Right lobe of liver (tissue), 6 donors: ENCODE measurements at regions not wholly inside any gene's neighbourhood (a gene's known extent, or its start where the extent isn't known, plus 50 kb on each side); places are given as distances from the start of the nearest gene placed in this dataset.
A peak's percentile ranks its signal among the peaks of the same experiment; 100 is the strongest.

Experiments
- ATAC-seq, 4 donors: fragments of 200-7000 bp; cut with Tn5 transposase; one replicate each; pipeline ENCODE4 v1.9.1; 2020; ENCODE audit warnings: mild to moderate bottlenecking in 4 of 4, moderate library complexity in 4 of 4
- DNase-seq, 3 donors: peaks; one replicate each; pipeline ENCODE4 v3.0.0-alpha.2; 2020
- H3K27ac ChIP-seq, 3 donors: fragments of 200-600 bp; one replicate each; pipeline ENCODE4 v1.8.0; 2022
- H3K27me3 ChIP-seq, 2 donors: fragments of 200-600 bp; one replicate each; pipeline ENCODE4 v1.8.0; 2022
- H3K36me3 ChIP-seq, 4 donors: fragments of 200-600 bp; sonication (generic) in 1 of 4; one replicate each; pipeline versions ENCODE4 v1.5.1 to v1.8.0; 2017 to 2022; ENCODE audit warnings: control low read depth in 1 of 4
- H3K4me1 ChIP-seq, 4 donors: fragments of 200-600 bp; sonication (generic) in 1 of 4; one replicate each; pipeline versions ENCODE4 v1.5.1 to v1.8.0; 2017 to 2022; ENCODE audit warnings: control low read depth in 1 of 4
- H3K4me3 ChIP-seq, 3 donors: fragments of 200-600 bp; one replicate each; pipeline ENCODE4 v1.8.0; 2022
- H3K9me3 ChIP-seq, 4 donors: fragments of 200-600 bp; sonication (generic) in 1 of 4; one replicate each; pipeline versions ENCODE4 v1.5.1 to v1.8.0; 2017 to 2022; ENCODE audit warnings: control low read depth in 1 of 4
- CTCF ChIP-seq, 4 donors: fragments of 200-600 bp in 3 of 4; fragments of 450-650 bp in 1 of 4; IDR thresholded peaks; one replicate each; pipeline versions ENCODE4 v1.5.1 to v1.8.0; 2016 to 2022; ENCODE audit warnings: antibody characterized with exemption in 4 of 4, mild to moderate bottlenecking in 2 of 4
- POLR2A ChIP-seq: fragments of 450-650 bp; IDR thresholded peaks from one replicate; pipeline ENCODE4 v1.6.1; 2017; ENCODE audit warnings: antibody characterized with exemption, mild to moderate bottlenecking
- WGBS: methylation state at CpG from one replicate; pipeline ENCODE4 v1.1.6; 2018; ENCODE audit warnings: low coverage, low lambda C conversion rate; ENCODE audit not compliant: insufficient coverage; ENCODE audit errors: missing lambda C conversion rate; 5-methylcytosine and 5-hydroxymethylcytosine counted together
- intact Hi-C, 2 donors: fragments of 100-400 bp; cut with DNase I; formaldehyde crosslinking; loops; one replicate each; pipeline versions ENCODE4 v1.11.2 to v1.14.1; 2022
- donor health status: DM: no; HTN: yes; CAD: no.
- donor health status: DM: no; HTN: no; CAD: no.
- donor health status: DM: no; HTN: no; CAD: no.
- donor health status: DM: no; HTN: yes; CAD: no.
- donor health status: DM: no; HTN: yes; CAD: no.

- Histone ChIP-seq H3K36me3 (no peaks in the 10 kb centered on the region), H3K27ac (no peak overlapping the region), H3K4me3 (no peak overlapping the region), H3K9me3 (no peaks in the 10 kb centered on the region), H3K4me1 (no peaks in the 10 kb centered on the region), H3K27me3 (no peaks in the 10 kb centered on the region)
- TF ChIP-seq POLR2A = no peak
- TF ChIP-seq CTCF (IDR thresholded peaks at IDR 0.05) = no peak
- DNase-seq (no peak), ATAC-seq (no peak)
- intact Hi-C loops = no loop called here
Measured at GRCh38 chr1:199682081-199682480, 345.4 kb upstream of the NR5A2 start.

- ATAC-seq = peak; percentile 96 to 98 (median 96)
Measured at GRCh38 chr1:199684686-199685273, 342.7 kb upstream of the NR5A2 start.

GRCh38 chr1:199685369-199685768 lies 342.1 kb upstream of the NR5A2 start:
- peak in 2 of 4 donors; percentile 44 to 90 for ATAC-seq
- no peaks in the 10 kb centered on the region for H3K27me3 ChIP-seq
- DNase-seq = no peak
- H3K4me3 ChIP-seq = no peak overlapping the region
- no peak overlapping the region for H3K27ac ChIP-seq
- H3K36me3 ChIP-seq = no peaks in the 10 kb centered on the region
- H3K9me3 ChIP-seq = no peaks in the 10 kb centered on the region
- no peaks in the 10 kb centered on the region for H3K4me1 ChIP-seq
- TF ChIP-seq POLR2A (no peak), CTCF (IDR thresholded peaks at IDR 0.05) (no peak)
- intact Hi-C loops = no loop called here
- 29% methylated on average over 2 of the region's 2 CpGs for WGBS

More at GRCh38 chr1:199684686-199685273, 342.7 kb upstream of the NR5A2 start:
- intact Hi-C loops = no loop called here
- no peak overlapping the region for H3K4me3 ChIP-seq
- peak; percentile 86 to 90 (median 87) for TF ChIP-seq CTCF (IDR thresholded peaks at IDR 0.05)
- TF ChIP-seq POLR2A = no peak
- no peaks in the 10 kb centered on the region for H3K4me1 ChIP-seq
- H3K9me3 ChIP-seq = no peaks in the 10 kb centered on the region
- WGBS = 90% methylated on average over 1 of the region's 1 CpG
- H3K36me3 ChIP-seq = no peaks in the 10 kb centered on the region
- no peak overlapping the region for H3K27ac ChIP-seq
- DNase-seq = no peak
- no peaks in the 10 kb centered on the region for H3K27me3 ChIP-seq

- Histone ChIP-seq H3K9me3 (no peaks in the 10 kb centered on the region), H3K4me3 (no peak overlapping the region), H3K4me1 (no peaks in the 10 kb centered on the region), H3K27ac (no peak overlapping the region), H3K36me3 (no peaks in the 10 kb centered on the region), H3K27me3 (no peaks in the 10 kb centered on the region)
- DNase-seq = no peak
- WGBS = 82% methylated on average over 4 of the region's 4 CpGs
- TF ChIP-seq POLR2A (no peak), CTCF (IDR thresholded peaks at IDR 0.05) (no peak)
- no peak for ATAC-seq
- intact Hi-C loops = no loop called here
Measured at GRCh38 chr1:199687321-199687720, 340.2 kb upstream of the NR5A2 start.

- no peak for DNase-seq
- intact Hi-C loops = no loop called here
- H3K27ac ChIP-seq = no peak overlapping the region
- no peaks in the 10 kb centered on the region for H3K36me3 ChIP-seq
- H3K4me3 ChIP-seq = no peak overlapping the region
- no peaks in the 10 kb centered on the region for H3K27me3 ChIP-seq
- H3K4me1 ChIP-seq = no peaks in the 10 kb centered on the region
- H3K9me3 ChIP-seq = no peaks in the 10 kb centered on the region
- peak in 1 of 4 donors; percentile 29 for ATAC-seq
- 59% methylated on average over 3 of the region's 3 CpGs for WGBS
- TF ChIP-seq POLR2A (no peak), CTCF (IDR thresholded peaks at IDR 0.05) (no peak)
Measured at GRCh38 chr1:199688133-199688676, 339.3 kb upstream of the NR5A2 start.
